Body of pancreas (tissue), 4 donors: ENCODE measurements at regions not wholly inside any gene's neighbourhood (a gene's known extent, or its start where the extent isn't known, plus 50 kb on each side); places are given as distances from the start of the nearest gene placed in this dataset.

ENCODE experiments used
- POLR2A ChIP-seq, 3 donors: fragments of 450-650 bp; IDR thresholded peaks; one replicate each; pipeline ENCODE4 v1.6.1; 2016; ENCODE audit warnings: antibody characterized with exemption in 3 of 3, mild to moderate bottlenecking in 2 of 3
- TF ChIP-seq, protein P1 (sequence below), 7 experiments: fragments of 450-650 bp in 4 of 7; fragments of 200-600 bp in 3 of 7; sonication (generic) in 3 of 7; IDR thresholded peaks; one replicate each; pipeline ENCODE4 v1.5.1; 2016 to 2019; ENCODE audit warnings: antibody characterized with exemption in 7 of 7

DNA sequence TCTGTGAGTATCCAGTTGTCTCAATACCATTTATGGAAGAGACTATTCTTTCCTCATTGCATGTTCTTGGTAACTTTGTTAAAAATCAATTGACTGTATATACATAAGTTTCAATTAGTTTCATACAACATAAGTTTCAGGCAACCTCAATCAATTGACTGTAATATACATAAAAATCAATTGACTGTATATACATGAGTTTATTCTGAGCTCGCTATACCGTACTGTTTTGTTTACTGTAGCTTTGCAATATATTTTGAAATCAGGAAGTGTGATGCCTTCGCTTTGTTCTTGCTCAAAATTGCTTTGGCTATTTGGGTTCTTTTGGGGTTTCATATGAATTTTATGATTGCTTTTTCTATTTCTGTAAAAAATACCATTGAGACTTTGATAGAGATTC lies 392.0 kb downstream of the BTG1 start:
- TF ChIP-seq, protein P1, sequence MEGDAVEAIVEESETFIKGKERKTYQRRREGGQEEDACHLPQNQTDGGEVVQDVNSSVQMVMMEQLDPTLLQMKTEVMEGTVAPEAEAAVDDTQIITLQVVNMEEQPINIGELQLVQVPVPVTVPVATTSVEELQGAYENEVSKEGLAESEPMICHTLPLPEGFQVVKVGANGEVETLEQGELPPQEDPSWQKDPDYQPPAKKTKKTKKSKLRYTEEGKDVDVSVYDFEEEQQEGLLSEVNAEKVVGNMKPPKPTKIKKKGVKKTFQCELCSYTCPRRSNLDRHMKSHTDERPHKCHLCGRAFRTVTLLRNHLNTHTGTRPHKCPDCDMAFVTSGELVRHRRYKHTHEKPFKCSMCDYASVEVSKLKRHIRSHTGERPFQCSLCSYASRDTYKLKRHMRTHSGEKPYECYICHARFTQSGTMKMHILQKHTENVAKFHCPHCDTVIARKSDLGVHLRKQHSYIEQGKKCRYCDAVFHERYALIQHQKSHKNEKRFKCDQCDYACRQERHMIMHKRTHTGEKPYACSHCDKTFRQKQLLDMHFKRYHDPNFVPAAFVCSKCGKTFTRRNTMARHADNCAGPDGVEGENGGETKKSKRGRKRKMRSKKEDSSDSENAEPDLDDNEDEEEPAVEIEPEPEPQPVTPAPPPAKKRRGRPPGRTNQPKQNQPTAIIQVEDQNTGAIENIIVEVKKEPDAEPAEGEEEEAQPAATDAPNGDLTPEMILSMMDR (IDR thresholded peaks at IDR 0.05), result no peak
- TF ChIP-seq POLR2A (IDR thresholded peaks at IDR 0.05), result no peak
